PC-9 (cell line): ENCODE measurements at regions not wholly inside any gene's neighbourhood (a gene's known extent, or its start where the extent isn't known, plus 50 kb on each side); places are given as distances from the start of the nearest gene placed in this dataset.

Experiments
- CTCF ChIP-seq: fragments of 200-600 bp; sonication (generic); conservative IDR thresholded peaks from 2 replicates; pipeline ENCODE4 v1.6.1; 2017; ENCODE audit warnings: mixed run types, antibody characterized with exemption, mild to moderate bottlenecking, moderate library complexity
- EZH2 ChIP-seq: fragments of 200-600 bp; sonication (generic); IDR thresholded peaks from 2 replicates; pipeline ENCODE4 v1.8.0; 2017; ENCODE audit warnings: antibody characterized with exemption, low read depth

DNA sequence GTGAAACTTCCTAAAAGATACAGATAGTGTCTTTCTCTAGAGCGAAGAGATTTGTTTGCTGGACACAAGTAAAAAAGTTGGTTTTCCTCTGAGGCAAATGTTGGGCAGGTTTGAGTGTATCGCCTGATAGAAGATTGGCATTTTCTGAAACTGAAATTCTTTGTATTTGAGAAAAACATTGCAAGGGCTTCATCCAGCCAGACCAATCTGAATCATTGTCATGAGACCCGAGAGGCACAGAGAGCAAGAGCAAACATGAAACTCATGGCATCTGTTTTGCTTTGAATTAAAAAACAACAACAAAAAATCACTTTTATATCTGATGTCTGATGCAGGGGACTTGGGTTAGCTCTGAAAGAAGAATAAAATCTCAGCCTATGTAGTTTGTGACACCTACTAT lies 379.3 kb upstream of the NCAM2 start:
- TF ChIP-seq EZH2: no peak
- TF ChIP-seq CTCF: no peak
